GM12878 (cell line): ENCODE measurements at regions not wholly inside any gene's neighbourhood (a gene's known extent, or its start where the extent isn't known, plus 50 kb on each side); places are given as distances from the start of the nearest gene placed in this dataset.

Experiments used
- ATAC-seq: fragments of 200-7000 bp; cut with Tn5 transposase; 3 replicates; pipeline ENCODE4 v1.9.1; 2020; ENCODE audit warnings: mild to moderate bottlenecking, moderate library complexity
- BruUV-seq: library from RNA; stranded (reverse); fragments of 400-500 nt; replicated peaks from 2 replicates; lab custom pipeline; 2021; lab: Mats Ljungman, UMichigan
- CTCF ChIA-PET: fragments of 300-600 bp; sonication (Branson Sonifier 250); formaldehyde crosslinking; extraction: SDS; loops from one replicate; lab custom pipeline; 2021; ENCODE audit warnings: inconsistent platforms; lab: Yijun Ruan, JAX
- POLR2A ChIA-PET: fragments of 350-600 bp; formaldehyde crosslinking; extraction: SDS; loops from one replicate; lab custom pipeline; 2021; ENCODE audit warnings: inconsistent platforms; lab: Charles Lee
- RAD21 ChIA-PET: fragments of 300-600 bp; sonication (Branson Sonifier 250); formaldehyde crosslinking; loops from one replicate; lab custom pipeline; 2023; ENCODE audit warnings: antibody characterized with exemption; ENCODE audit not compliant: unreplicated experiment; lab: Charles Lee
- SMC1A ChIA-PET: fragments of 300-600 bp; sonication (Branson Sonifier 250); formaldehyde crosslinking; loops from one replicate; lab custom pipeline; 2023; ENCODE audit not compliant: unreplicated experiment, uncharacterized antibody; lab: Charles Lee
- DNase-seq: peaks from one replicate; pipeline ENCODE4 v3.0.0-alpha.2; 2011; ENCODE audit warnings: low read depth, low spot score
- FAIRE-seq: peaks from 3 replicates; lab custom pipeline; 2011; peaks lifted over from hg19 to GRCh38; lab: Jason Lieb, UNC
- H2AFZ ChIP-seq: 2 replicates; pipeline ENCODE4 v1.6.0; 2011; ENCODE audit warnings: low read depth, low read length, control low read depth; ENCODE audit not compliant: control insufficient read depth
- H3K27ac ChIP-seq: 2 replicates; pipeline ENCODE4 v1.5.1; 2011; ENCODE audit warnings: control low read depth; ENCODE audit not compliant: control insufficient read depth, insufficient read depth
- H3K27me3 ChIP-seq, 2 experiments: replicated peaks in 1 of 2; 2 replicates each; pipeline versions ENCODE4 v1.6.0 to v1.6.1; 2011; ENCODE audit warnings: low read length in 1 of 2; ENCODE audit not compliant: control insufficient read depth in 2 of 2, insufficient read depth in 2 of 2
- H3K36me3 ChIP-seq, 2 experiments: 2 replicates each; pipeline ENCODE4 v1.5.1; 2011; ENCODE audit warnings: low read length in 1 of 2; ENCODE audit not compliant: control insufficient read depth in 2 of 2, insufficient read depth in 2 of 2
- H3K4me1 ChIP-seq: 2 replicates; pipeline ENCODE4 v1.6.1; 2011; ENCODE audit warnings: mild to moderate bottlenecking, low read length, moderate library complexity, mixed read lengths; ENCODE audit not compliant: control insufficient read depth, insufficient read depth
- H3K4me2 ChIP-seq: 2 replicates; pipeline ENCODE4 v1.6.0; 2011; ENCODE audit warnings: control low read depth; ENCODE audit not compliant: control insufficient read depth, insufficient read depth
- H3K4me3 ChIP-seq: fragments of 200-600 bp; sonication (generic); 2 replicates; pipeline ENCODE4 v1.5.1; 2016
- H3K79me2 ChIP-seq: 2 replicates; pipeline ENCODE4 v1.6.0; 2011; ENCODE audit warnings: low read length; ENCODE audit not compliant: control insufficient read depth, insufficient read depth
- H3K9ac ChIP-seq: 2 replicates; pipeline ENCODE4 v1.8.0; 2011; ENCODE audit warnings: low read length, control low read depth, mixed read lengths; ENCODE audit not compliant: control insufficient read depth, insufficient read depth
- H3K9me3 ChIP-seq: replicated peaks from 3 replicates; pipeline ENCODE4 v1.5.1; 2011; ENCODE audit warnings: mild to moderate bottlenecking, low read length; ENCODE audit not compliant: control insufficient read depth, insufficient read depth
- H4K20me1 ChIP-seq: 2 replicates; pipeline ENCODE4 v1.6.0; 2011; ENCODE audit not compliant: control insufficient read depth, insufficient read depth
- CEBPB ChIP-seq, 2 experiments: fragments of 150-350 bp in 1 of 2; IDR thresholded peaks; 2 replicates each; pipeline ENCODE4 v1.6.1; 2012 to 2014; ENCODE audit warnings: low read depth in 2 of 2, low read length in 2 of 2, borderline replicate concordance in 1 of 2, inconsistent platforms in 1 of 2
- E4F1 ChIP-seq: fragments of 450-650 bp; IDR thresholded peaks from 2 replicates; pipeline ENCODE4 v1.6.1; 2018; ENCODE audit warnings: borderline replicate concordance, mild to moderate bottlenecking; ENCODE audit not compliant: partially characterized antibody
- PAX8 ChIP-seq: fragments of 450-650 bp; IDR thresholded peaks from 2 replicates; pipeline ENCODE4 v1.6.1; 2017; ENCODE audit warnings: mild to moderate bottlenecking, moderate library complexity
- USF1 ChIP-seq: IDR thresholded peaks from 2 replicates; pipeline ENCODE4 v1.6.1; 2011; ENCODE audit warnings: borderline replicate concordance, low read depth, mild to moderate bottlenecking, moderate library complexity, mixed read lengths, low read length; ENCODE audit not compliant: insufficient read depth; ENCODE audit errors: extremely low read length
- WGBS: methylation state at CpG from one replicate; pipeline ENCODE4 v1.1.6; 2016; ENCODE audit warnings: low lambda C conversion rate; ENCODE audit not compliant: insufficient replicate concordance, insufficient coverage; ENCODE audit errors: missing lambda C conversion rate; 5-methylcytosine and 5-hydroxymethylcytosine counted together
- in situ Hi-C: fragments of 300-500 bp; cut with MboI; formaldehyde crosslinking; loops from 9 replicates; pipeline ENCODE4 v1.14.3; 2018; ENCODE audit warnings: mixed read lengths
- intact Hi-C: fragments of 100-400 bp; cut with micrococcal nuclease; formaldehyde crosslinking; loops from one replicate; pipeline ENCODE4 v1.14.2; 2022; ENCODE audit not compliant: unreplicated experiment

- no peak for TF ChIP-seq USF1
- no peak for TF ChIP-seq E4F1
These were observed 204.3 kb downstream of the ASCL1 start (continued) for GRCh38 chr12:103161582-103162362.

- CTCF ChIA-PET = interaction anchor here (1.3 to 1.6 kb wide), 2 partner anchors 10 kb away, joined by 3 to 5 read pairs; no protein-coding TSS in a partner anchor
- Histone ChIP-seq H3K27ac (no peak overlapping the region), H3K9me3 (no peaks in the 10 kb centered on the region; the same call in 2 of the 3 replicates), H3K4me1 (no peaks in the 10 kb centered on the region), H3K4me3 (no peak overlapping the region), H3K36me3 (no peaks in the 10 kb centered on the region), H3K27me3 (no peaks in the 10 kb centered on the region), H3K4me2 (no peak overlapping the region), H2AFZ (no peak overlapping the region), H4K20me1 (no peaks in the 10 kb centered on the region), H3K9ac (no peak overlapping the region), H3K79me2 (no peaks in the 10 kb centered on the region)
- FAIRE-seq (no peak), ATAC-seq (no peak), DNase-seq (no peak)
- 79% methylated on average over 3 of the region's 3 CpGs for WGBS
- intact Hi-C loops = no loop called here
- BruUV-seq = no TSS peak
- TF ChIP-seq PAX8 (no peak), CEBPB (IDR thresholded peaks at IDR 0.05; ENCODE audit: borderline replicate concordance in 1 of 2, low read depth in 2 of 2, low read length in 2 of 2) (peak in 1 of 2 experiments; percentile 68; a peak in 1 of 4 replicates)
- RAD21 ChIA-PET = interaction anchor here (1.2 kb wide), 1 partner anchor 218 kb away, joined by 3 read pairs; no protein-coding TSS in a partner anchor
- POLR2A ChIA-PET = interaction anchor here (0.5 to 0.6 kb wide), 2 partner anchors 21 to 328 kb away, joined by 3 to 5 read pairs; no protein-coding TSS in a partner anchor
- in situ Hi-C loops = no loop called here
- SMC1A ChIA-PET = interaction anchor here (0.8 to 2.2 kb wide), 8 partner anchors 8 to 182 kb away, joined by 3 to 9 read pairs (median 4); no protein-coding TSS in a partner anchor
These were observed 209.5 kb downstream of the ASCL1 start for GRCh38 chr12:103166949-103167348.
